Thyroid gland (tissue), 4 donors: ENCODE measurements at regions not wholly inside any gene's neighbourhood (a gene's known extent, or its start where the extent isn't known, plus 50 kb on each side); places are given as distances from the start of the nearest gene placed in this dataset.

Experiments
- DNase-seq, 2 donors: peaks; one replicate each; pipeline ENCODE4 v3.0.0-alpha.2; 2019
- H3K27ac ChIP-seq, 3 donors: fragments of 200-600 bp; sonication (generic); 1 replicate in 2 of 3; 2 replicates in 1 of 3; pipeline ENCODE4 v1.5.1; 2016 to 2019; ENCODE audit warnings: mild to moderate bottlenecking in 1 of 3, moderate library complexity in 1 of 3
- H3K27me3 ChIP-seq: fragments of 200-600 bp; sonication (generic); one replicate; pipeline ENCODE4 v1.5.1; 2019
- H3K36me3 ChIP-seq, 2 donors: fragments of 200-600 bp; sonication (generic); one replicate each; pipeline ENCODE4 v1.5.1; 2016 to 2019
- H3K4me1 ChIP-seq, 2 donors: fragments of 200-600 bp; sonication (generic); one replicate each; pipeline ENCODE4 v1.5.1; 2017 to 2019
- H3K4me3 ChIP-seq, 3 donors: fragments of 200-600 bp; sonication (generic); replicated peaks in 1 of 3; 1 replicate in 2 of 3; 2 replicates in 1 of 3; pipeline ENCODE4 v1.5.1; 2016; ENCODE audit warnings: mild to moderate bottlenecking in 1 of 3
- H3K9me3 ChIP-seq: fragments of 200-600 bp; sonication (generic); one replicate; pipeline ENCODE4 v1.5.1; 2017
- POLR2A ChIP-seq, 2 donors: fragments of 450-650 bp; IDR thresholded peaks; one replicate each; pipeline ENCODE4 v1.6.1; 2017; ENCODE audit warnings: antibody characterized with exemption in 2 of 2, mild to moderate bottlenecking in 2 of 2, moderate library complexity in 1 of 2
- WGBS, 2 donors: methylation state at CpG; one replicate each; pipeline ENCODE4 v1.1.5; 2017; 5-methylcytosine and 5-hydroxymethylcytosine counted together
- intact Hi-C: fragments of 100-400 bp; cut with DNase I; formaldehyde crosslinking; loops from one replicate; pipeline ENCODE4 v1.15.1; 2023
- TF ChIP-seq, protein P1 (sequence below), 6 experiments: fragments of 200-600 bp in 3 of 6; fragments of 450-650 bp in 3 of 6; sonication (generic) in 3 of 6; IDR thresholded peaks; one replicate each; pipeline ENCODE4 v1.5.1; 2016 to 2019; ENCODE audit warnings: antibody characterized with exemption in 6 of 6, mild to moderate bottlenecking in 2 of 6, inconsistent platforms in 1 of 6, moderate library complexity in 1 of 6

DNA sequence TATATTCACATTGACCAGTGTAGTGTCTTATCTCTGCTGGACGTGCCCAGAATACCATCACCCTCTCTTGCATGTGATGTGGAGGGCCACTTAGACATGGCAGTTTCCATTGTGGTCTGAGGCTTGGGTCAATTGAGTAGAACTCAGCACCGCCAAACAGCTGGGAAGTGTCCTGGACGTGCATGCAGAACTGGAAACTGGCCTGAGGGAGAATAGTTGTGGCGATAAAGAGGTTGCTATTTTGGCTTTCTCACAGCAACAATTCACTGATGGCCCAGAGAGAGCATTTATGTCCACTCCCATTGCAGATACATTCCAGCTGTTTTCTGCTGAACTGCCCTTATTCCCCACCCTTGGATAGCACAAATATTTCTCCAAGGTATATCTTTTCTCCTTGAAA, 210.1 kb upstream of the DAAM1 start:
- intact Hi-C loops: no loop called here
- 79 to 89% methylated on average over 4 of the region's 4 CpGs for WGBS, 2 donors
- no peak overlapping the region for H3K4me3 ChIP-seq
- no peak overlapping the region for H3K27ac ChIP-seq
- no peaks in the 10 kb centered on the region for H3K9me3 ChIP-seq
- no peak for DNase-seq
- no peaks in the 10 kb centered on the region for H3K4me1 ChIP-seq
- no peaks in the 10 kb centered on the region for H3K27me3 ChIP-seq
- no peaks in the 10 kb centered on the region for H3K36me3 ChIP-seq
- TF ChIP-seq, protein P1, sequence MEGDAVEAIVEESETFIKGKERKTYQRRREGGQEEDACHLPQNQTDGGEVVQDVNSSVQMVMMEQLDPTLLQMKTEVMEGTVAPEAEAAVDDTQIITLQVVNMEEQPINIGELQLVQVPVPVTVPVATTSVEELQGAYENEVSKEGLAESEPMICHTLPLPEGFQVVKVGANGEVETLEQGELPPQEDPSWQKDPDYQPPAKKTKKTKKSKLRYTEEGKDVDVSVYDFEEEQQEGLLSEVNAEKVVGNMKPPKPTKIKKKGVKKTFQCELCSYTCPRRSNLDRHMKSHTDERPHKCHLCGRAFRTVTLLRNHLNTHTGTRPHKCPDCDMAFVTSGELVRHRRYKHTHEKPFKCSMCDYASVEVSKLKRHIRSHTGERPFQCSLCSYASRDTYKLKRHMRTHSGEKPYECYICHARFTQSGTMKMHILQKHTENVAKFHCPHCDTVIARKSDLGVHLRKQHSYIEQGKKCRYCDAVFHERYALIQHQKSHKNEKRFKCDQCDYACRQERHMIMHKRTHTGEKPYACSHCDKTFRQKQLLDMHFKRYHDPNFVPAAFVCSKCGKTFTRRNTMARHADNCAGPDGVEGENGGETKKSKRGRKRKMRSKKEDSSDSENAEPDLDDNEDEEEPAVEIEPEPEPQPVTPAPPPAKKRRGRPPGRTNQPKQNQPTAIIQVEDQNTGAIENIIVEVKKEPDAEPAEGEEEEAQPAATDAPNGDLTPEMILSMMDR (IDR thresholded peaks at IDR 0.05): no peak
- TF ChIP-seq POLR2A (IDR thresholded peaks at IDR 0.05): no peak

DNA sequence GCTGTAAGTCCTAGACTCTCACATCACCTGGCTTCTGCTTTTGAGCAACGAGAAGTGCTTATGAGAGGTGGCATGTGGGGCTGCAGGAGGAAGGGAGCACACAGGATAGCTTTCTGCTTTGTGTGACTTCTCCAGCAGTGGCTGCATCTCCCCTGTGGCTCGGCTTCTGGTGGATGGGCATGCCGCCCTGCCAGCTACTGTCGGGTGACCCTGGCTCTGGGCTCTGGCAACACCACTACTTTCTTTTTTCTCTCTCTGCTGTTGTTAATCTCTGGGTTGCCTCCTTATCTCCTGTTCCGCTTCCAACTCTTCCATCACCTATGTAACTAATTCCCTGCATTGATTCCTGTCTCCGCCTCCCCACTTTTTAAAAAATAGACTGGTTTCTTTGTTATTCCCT, 209.1 kb upstream of the DAAM1 start:
- no peak for DNase-seq
- Histone ChIP-seq H3K9me3 (no peaks in the 10 kb centered on the region), H3K27ac (no peak overlapping the region), H3K27me3 (no peaks in the 10 kb centered on the region), H3K36me3 (no peaks in the 10 kb centered on the region), H3K4me3 (no peak overlapping the region), H3K4me1 (no peaks in the 10 kb centered on the region)
- intact Hi-C loops: no loop called here
- TF ChIP-seq POLR2A (IDR thresholded peaks at IDR 0.05): no peak
- TF ChIP-seq, protein P1 (IDR thresholded peaks at IDR 0.05): no peak
- 80 to 86% methylated on average over 6 of the region's 6 CpGs for WGBS, 2 donors

DNA sequence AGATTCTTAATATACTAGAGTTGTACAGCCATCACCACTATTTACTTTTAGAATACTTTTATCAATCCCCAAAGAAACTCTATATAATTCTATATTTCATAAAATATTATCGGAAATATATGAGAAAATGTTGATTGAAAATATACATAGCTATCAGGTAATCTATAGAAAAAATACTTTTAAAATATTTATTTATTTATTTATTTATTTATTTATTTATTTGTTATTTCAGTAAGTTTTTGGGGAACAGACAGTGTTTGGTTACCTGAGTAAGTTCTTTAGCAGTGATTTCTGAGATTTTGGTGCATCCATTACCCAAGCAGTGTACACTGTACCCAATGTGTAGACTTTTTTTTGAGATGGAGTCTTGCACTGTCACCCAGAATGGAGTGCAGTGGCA, 206.6 kb upstream of the DAAM1 start:
- Histone ChIP-seq H3K27ac (no peak overlapping the region), H3K9me3 (no peaks in the 10 kb centered on the region), H3K4me1 (no peaks in the 10 kb centered on the region), H3K27me3 (no peaks in the 10 kb centered on the region), H3K4me3 (no peak overlapping the region), H3K36me3 (no peaks in the 10 kb centered on the region)
- intact Hi-C loops: no loop called here
- 94 to 99% methylated on average over 1 of the region's 1 CpG for WGBS, 2 donors
- TF ChIP-seq, protein P1 (IDR thresholded peaks at IDR 0.05): no peak
- no peak for TF ChIP-seq POLR2A (IDR thresholded peaks at IDR 0.05)
- no peak for DNase-seq

DNA sequence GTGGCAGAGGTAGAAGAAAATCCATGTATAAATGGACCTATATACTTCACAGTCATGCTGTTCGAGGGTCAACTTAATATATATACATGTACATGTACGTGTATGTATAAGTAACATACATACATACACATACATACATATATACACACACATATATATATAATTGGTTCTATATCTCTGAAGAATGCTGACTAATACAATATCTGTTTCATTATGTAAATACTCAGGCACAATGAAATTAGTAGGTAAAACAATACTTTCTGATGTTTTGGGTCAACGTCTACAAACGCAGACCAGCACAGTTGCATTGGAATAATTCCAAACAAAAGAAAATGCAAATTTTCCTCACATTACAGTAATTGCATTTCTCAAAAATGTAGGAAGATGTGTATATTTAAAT, 202.7 kb upstream of the DAAM1 start:
- H3K9me3 ChIP-seq: no peaks in the 10 kb centered on the region
- TF ChIP-seq, protein P1 (IDR thresholded peaks at IDR 0.05): no peak
- no peak for TF ChIP-seq POLR2A (IDR thresholded peaks at IDR 0.05)
- intact Hi-C loops: no loop called here

DNA sequence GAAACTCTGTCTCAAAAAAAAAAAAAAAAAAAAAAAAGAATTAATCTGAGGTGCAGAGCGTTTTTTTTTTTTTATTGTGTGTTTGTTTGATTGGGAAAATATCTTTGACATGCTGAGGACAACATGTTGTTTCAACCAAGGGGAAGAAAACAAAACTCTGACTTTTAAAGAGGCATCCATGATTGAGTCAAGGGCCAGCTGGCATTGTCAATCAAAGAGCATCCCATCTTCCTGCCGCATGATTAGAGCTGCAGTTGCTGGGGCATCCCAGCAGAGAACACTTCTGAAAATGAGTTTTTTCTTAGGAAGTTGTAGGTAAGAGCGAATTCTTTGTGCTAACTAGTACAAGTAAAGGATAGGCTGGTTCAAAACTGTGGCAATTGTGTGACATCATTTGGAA, 200.9 kb upstream of the DAAM1 start:
- H3K27me3 ChIP-seq: no peaks in the 10 kb centered on the region
- intact Hi-C loops: no loop called here
- DNase-seq: no peak
- H3K9me3 ChIP-seq: no peaks in the 10 kb centered on the region
- TF ChIP-seq, protein P1 (IDR thresholded peaks at IDR 0.05): no peak
- TF ChIP-seq POLR2A (IDR thresholded peaks at IDR 0.05): no peak
- H3K36me3 ChIP-seq: no peaks in the 10 kb centered on the region
- H3K4me3 ChIP-seq: no peak overlapping the region
- WGBS, 2 donors: 90 to 94% methylated on average over 3 of the region's 3 CpGs
- H3K27ac ChIP-seq: no peak overlapping the region
- H3K4me1 ChIP-seq: no peaks in the 10 kb centered on the region

More for the DNA sequence above, 202.7 kb upstream of the DAAM1 start:
- Histone ChIP-seq H3K4me3 (no peak overlapping the region), H3K4me1 (no peaks in the 10 kb centered on the region), H3K27ac (no peak overlapping the region), H3K36me3 (no peaks in the 10 kb centered on the region), H3K27me3 (no peaks in the 10 kb centered on the region)
- 80 to 92% methylated on average over 4 of the region's 4 CpGs for WGBS, 2 donors
- no peak for DNase-seq
